HG03039 (cell line): ENCODE measurements at regions not wholly inside any gene's neighbourhood (a gene's known extent, or its start where the extent isn't known, plus 50 kb on each side); places are given as distances from the start of the nearest gene placed in this dataset.
"Not testable (repeated sequence)": the region's sequence is repeated elsewhere in the genome, so short reads cannot be mapped to it uniquely, and the experiment has no call there.

Experiments
- ATAC-seq: cut with Tn5 transposase; IDR thresholded peaks from one replicate; pipeline ENCODE4 v1.9.1; 2021; ENCODE audit warnings: mild to moderate bottlenecking, moderate library complexity; ENCODE audit not compliant: unreplicated experiment

DNA sequence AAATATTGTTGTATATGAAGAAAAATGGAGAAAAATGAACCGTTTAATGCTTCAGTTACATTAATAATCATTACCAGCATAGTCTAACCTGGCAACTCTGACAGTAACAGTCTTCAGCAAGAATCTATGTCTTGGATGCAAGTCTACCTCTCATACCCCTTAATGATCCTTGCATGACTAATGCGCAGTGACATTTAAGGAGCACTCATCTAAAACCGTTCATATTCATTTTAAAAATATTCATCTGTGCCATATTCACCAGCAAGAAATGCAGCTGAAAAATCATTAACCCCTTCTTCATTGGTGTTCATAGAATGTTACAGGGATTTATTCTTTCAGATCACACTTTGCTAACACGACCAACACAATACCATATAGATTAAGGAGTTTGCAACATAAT is 227.2 kb upstream of the ASCC3 start:
- ATAC-seq, result no peak

GRCh38 chr6:101110814-101111213 is 229.7 kb upstream of the ASCC3 start:
- ATAC-seq, result no peak

GRCh38 chr6:101113468-101114260 is 232.5 kb upstream of the ASCC3 start:
- ATAC-seq, result no peak

GRCh38 chr6:101114703-101115102 is 233.6 kb upstream of the ASCC3 start:
- no peak for ATAC-seq

- ATAC-seq, result no peak
These were observed 235.2 kb upstream of the ASCC3 start for GRCh38 chr6:101116337-101116736.

- ATAC-seq, result no peak
These were observed 236.4 kb upstream of the ASCC3 start for GRCh38 chr6:101117393-101118135.

GRCh38 chr6:101118136-101118396 is 236.9 kb upstream of the ASCC3 start:
- ATAC-seq, result no peak

- no peak for ATAC-seq
These were observed 239.6 kb upstream of the ASCC3 start for GRCh38 chr6:101120747-101121146.

GRCh38 chr6:101125380-101125971 is 244.3 kb upstream of the ASCC3 start:
- no peak for ATAC-seq

- no peak for ATAC-seq
These were observed 245.4 kb upstream of the ASCC3 start for GRCh38 chr6:101126501-101126900.

DNA sequence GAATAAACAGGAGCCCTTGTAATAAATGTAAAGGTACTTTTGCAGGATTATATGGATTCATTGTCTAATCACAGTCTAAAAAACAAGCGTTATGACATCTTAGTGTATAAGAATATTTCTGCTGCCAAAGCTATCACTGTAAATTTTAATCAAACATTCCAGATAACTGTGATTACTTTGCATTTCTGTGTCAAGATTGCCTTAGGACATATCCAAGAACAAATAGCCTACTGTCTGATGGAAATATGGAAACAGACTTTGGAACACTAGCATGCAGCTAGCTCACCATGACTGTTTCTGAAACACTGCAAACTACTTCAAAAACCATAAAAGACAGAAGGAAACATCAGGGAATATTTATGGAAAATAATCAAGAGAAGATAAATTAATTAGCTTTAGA is 248.7 kb upstream of the ASCC3 start:
- ATAC-seq, result no peak

DNA sequence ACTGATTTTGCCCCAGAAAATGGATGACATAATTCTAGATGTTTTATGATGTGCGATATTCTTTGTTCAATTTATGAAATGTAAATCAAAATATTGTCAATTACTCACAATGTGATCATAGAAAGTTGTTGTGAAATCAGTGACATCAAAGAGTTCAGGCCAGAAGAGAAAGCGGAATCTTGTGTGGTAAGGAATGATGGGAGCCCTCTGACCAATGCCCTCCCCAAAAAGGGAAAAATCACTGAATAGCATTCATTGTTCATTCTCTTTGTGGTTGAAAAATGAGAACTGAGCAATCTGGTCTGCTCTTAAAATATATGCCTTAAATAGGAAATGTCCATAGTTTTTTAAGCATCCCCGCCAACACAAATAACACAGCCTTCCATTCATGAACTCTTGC is 247.1 kb upstream of the GRIK2 start:
- ATAC-seq, result no peak

DNA sequence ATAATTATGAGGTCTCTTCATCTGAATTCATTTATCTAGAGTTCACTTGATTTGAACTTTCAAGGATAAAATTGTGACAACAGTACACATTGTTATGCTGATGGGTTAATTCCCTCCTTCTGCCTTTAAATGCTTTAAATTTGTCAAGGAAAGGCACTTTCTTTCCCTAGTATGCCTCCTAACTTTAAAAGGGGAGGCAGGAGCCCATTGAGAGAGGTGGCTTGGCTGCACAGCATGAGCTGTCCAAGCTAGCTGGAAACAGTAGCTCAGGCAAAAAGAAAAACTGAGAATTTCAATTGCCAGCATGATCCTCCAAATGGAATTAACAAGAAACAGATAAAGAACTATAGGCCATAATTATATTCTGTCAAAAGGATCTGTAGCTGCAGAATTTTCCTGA is 243.3 kb upstream of the GRIK2 start:
- no peak for ATAC-seq

DNA sequence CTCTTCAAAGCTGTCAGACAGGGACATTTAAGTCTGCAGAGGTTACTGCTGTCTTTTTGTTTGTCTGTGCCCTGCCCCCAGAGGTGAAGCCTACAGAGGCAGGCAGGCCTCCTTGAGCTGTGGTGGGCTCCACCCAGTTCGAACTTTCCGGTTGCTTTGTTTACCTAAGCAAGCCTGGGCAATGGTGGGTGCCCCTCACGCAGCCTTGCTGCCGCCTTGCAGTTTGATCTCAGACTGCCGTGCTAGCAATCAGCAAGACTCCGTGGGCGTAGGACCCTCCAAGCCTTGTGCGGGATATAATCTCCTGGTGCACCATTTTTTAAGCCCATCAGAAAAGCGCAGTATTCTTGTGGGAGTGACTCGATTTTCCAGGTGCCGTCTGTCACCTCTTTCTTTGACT is 235.9 kb upstream of the GRIK2 start:
- not testable (repeated sequence) for ATAC-seq

- no peak for ATAC-seq
These were observed 229.9 kb upstream of the GRIK2 start for GRCh38 chr6:101163611-101164010.

GRCh38 chr6:101167638-101168037 is 225.9 kb upstream of the GRIK2 start:
- no peak for ATAC-seq

- not testable (repeated sequence) for ATAC-seq
These were observed 222.5 kb upstream of the GRIK2 start for GRCh38 chr6:101171049-101171448.

DNA sequence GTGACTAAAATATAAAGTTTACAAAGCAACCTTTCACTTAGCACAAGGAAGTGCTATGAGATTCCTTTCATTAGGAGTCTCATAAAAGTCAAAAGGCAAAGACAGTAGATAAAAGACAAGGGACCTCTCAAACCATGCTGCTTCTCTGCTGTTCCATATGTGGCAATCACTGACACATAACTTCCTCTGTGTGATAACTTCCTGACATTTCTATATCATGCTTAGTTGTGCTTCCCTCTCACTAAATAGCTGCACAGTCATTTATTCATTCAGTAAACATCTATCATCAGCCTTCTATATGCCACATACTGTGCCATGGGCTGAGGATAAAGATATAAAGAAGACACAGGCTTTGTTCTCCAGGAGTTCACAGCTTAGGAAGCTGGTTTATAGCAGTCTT is 214.8 kb upstream of the GRIK2 start:
- ATAC-seq, result no peak

GRCh38 chr6:101181006-101181405 is 212.5 kb upstream of the GRIK2 start:
- no peak for ATAC-seq

DNA sequence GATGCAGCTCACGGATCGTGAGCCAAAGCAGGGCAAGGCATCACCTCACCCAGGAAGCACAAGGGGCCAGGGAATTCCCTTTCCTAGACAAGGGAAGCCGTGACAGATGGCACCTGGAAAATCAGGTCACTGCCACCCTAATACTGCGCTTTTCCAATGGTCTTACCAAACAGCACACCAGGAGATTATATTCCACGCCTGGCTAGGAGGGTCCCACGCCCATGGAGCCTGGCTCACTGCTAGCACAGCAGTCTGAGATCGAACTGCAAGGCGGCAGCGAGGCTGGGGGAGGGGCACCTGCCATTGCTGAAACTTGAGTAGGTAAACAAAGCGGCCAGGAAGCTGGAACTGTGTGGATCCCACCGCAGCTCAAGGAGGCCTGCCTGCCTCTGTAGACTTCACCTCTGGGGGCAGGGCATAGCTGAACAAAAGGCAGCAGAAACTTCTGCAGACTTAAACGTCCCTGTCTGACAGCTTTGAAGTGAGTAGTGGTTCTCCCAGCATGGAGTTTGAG is 205.2 kb upstream of the GRIK2 start:
- ATAC-seq, result not testable (repeated sequence)

DNA sequence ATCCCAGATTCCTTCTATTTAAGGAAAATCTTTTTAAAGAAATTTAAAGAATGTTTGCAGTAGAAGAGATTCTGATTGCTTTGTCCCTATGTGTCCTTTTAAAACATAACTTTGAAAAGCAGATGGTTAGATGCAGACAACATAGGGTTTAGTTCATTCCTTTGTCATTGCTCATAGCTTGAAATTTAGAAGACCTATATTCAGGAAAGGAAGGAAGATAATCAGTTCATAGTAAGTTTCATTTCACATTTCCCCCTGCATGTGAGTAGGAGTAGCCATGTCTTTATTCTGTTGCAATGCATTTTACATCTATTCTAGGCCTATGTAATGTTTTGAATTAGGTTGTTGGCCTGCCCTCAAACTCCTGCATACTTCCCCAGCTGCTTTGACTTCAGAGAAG is 197.9 kb upstream of the GRIK2 start:
- no peak for ATAC-seq

- no peak for ATAC-seq
These were observed 194.1 kb upstream of the GRIK2 start for GRCh38 chr6:101199441-101199840.
